GM19438 (cell line): ENCODE measurements at regions not wholly inside any gene's neighbourhood (a gene's known extent, or its start where the extent isn't known, plus 50 kb on each side); places are given as distances from the start of the nearest gene placed in this dataset.

Source experiments
- ATAC-seq: cut with Tn5 transposase; IDR thresholded peaks from one replicate; pipeline ENCODE4 v1.9.1; 2021; ENCODE audit warnings: low read depth; ENCODE audit not compliant: unreplicated experiment

DNA sequence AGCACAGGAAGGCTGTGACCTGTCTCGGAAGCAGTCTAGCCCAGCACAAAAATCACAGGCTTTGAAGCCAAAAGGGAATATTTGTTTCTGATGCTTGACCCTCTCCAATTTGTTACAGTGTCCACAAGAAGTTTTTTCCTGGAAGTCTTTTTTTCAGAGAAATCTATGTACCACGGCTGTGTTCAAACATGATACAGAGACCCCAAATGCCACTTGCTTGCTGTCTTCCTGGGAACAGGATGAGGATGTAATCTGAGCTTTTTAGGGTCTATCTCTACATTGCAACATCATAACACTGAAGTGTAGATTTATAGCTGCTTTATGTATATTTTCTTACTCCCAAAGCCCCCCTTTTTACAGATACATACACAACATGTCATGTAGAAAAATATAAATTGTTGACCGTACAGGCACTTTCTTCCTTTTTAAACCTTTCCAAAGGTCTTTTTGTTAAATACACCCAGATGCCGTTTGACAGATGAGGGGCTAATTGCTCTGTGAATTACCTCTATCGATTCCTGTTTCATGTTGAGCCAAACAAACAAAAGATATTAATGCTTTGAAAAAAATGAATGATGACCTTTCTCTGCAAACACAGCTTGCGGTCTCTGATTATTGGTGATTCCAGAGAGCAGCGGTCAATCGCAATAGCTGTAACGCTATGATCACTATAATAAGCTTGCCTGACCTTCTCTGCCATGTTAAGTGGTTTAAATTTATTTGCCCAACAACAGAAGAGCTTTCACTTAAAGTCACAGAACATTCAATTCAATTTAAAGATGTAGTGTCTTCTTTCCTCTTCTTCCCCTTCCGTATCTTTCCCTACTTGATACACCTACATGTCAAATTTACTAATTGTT lies 875.9 kb upstream of the NR2F2 start:
- no peak for ATAC-seq

DNA sequence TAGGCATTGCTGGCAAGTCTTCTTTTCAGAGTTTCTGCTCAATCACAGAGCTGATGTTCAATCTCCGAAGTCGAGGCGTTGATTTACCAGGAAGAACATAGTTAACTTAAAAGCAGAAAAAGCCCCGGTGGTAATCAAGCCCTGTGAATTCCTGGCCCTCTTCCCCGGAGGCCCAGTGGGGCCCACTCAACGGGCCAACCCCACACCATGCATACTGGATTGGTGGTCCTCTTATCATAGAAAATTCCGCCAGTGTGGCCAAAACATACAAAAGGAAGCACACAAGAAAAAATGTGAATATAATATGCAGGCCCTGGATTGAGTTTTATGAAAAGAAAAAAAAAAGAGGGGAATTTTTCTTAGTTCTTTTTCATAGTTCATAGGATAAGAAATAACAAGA lies 873.0 kb upstream of the NR2F2 start:
- ATAC-seq = no peak

DNA sequence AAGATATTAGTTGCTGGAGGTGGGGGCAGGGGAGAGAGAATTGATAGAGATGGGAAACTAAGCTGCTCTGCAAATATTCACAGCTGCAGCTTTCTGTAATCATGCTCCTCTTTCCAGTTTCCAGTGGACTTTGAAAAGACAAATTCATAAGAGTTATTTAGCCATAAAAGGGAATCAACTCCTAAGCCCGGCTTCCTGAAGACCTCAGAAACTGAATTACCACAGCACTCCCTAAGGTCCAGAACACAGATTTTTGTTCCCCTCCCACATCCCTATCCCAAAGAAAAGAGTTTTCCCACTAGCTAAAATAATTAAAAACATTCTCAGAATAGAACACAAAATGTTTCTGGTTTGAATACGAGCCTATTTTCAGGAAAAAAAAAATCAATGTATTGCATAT lies 871.8 kb upstream of the NR2F2 start:
- no peak for ATAC-seq

DNA sequence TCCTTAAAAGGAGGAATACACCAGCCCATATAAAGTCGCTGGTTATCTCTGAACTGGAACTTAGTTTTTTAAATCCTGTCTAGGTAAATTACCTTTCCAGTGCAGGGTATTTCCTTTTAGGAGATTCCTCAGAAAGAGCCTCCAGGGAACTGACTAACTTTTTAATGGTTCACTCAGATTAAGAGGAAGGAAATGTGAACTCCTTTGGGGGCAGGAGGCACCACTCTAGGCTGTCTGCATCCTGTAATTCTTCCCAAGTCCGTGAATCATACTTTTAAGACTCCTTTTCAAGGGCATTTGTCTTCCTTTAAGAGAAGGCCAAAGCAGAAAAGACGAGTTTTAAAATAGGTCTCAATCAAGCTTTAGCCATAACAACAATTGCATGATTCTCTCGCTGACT lies 871.2 kb upstream of the NR2F2 start:
- no peak for ATAC-seq

DNA sequence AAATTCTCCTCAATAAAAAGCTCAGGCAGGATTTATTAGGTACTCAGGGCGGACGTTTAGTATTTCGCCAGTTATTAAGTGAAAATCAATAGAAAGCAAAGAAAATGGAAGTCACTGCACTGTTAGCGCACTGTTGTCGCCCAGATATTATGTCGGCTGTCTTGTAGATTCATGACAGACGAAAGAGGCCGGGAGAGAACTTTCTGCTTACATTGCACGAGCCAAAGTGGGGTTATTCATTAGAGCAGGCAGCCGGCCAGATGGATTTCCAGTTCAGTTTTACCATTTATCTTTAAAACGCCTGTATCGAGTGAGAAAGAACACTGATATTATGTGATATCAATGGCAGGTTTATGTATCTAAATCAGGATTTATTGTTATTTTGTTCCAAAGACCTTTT lies 866.0 kb upstream of the NR2F2 start:
- ATAC-seq = no peak

DNA sequence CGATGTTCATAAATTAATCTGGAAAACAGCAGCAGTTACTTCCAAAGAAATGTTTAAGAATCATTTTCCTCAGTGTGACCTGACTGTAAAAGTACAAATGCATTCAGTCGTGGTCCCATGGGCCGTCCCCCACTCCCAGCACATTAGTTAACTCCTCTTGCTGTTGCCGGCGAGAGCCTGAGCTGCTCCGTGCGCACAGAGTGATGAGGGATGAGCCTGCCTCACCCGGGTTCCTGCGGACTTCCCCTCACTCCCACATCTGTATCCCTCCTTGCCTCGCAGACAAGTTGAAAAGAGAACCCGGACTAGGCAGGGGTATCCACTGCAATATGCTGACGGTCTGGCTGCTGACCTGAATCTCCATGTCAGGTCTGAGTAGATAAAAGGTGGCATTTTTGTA lies 861.7 kb upstream of the NR2F2 start:
- ATAC-seq = no peak

DNA sequence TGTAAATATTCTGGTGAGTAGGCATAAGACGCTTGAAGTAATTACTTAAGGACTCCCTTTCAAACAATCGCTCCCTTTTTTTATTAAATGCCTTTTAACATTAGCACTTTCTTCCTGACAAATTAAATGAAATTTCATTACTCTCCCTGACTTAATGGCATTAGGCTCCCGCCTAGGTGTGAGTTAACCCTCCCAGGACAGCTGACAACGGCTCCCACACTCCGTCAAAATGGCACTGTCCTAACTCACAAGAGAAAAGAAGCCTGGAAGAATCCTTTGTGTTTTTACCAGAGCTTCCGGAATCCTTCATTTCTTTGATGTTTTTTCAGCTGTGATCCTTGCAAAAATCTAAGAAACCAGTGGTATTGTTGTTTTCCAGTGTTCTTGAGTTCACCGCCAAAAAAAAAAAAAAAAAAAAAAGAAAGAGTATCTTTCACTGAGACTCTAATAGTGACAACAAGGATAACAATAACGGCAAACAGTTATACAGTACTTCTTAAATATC lies 861.0 kb upstream of the NR2F2 start:
- no peak for ATAC-seq

DNA sequence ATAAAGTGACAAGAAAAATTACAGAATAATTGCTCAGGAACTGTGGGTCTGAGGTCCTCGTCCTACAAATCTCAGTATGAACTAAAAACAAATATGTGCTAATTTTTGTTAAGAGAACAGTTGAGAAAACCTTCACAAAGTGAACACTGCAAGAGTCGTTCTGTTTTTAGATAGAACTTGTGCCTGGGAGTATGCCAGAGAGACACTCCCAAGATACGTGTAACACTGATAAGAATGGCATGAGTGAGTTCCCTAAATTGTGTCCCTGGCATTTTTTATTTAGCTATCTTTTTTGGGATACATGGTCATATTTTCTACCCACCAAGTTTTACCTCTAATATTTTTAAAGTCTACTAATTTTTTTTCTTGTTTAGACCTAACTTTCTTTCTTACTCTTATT lies 860.0 kb upstream of the NR2F2 start:
- no peak for ATAC-seq

DNA sequence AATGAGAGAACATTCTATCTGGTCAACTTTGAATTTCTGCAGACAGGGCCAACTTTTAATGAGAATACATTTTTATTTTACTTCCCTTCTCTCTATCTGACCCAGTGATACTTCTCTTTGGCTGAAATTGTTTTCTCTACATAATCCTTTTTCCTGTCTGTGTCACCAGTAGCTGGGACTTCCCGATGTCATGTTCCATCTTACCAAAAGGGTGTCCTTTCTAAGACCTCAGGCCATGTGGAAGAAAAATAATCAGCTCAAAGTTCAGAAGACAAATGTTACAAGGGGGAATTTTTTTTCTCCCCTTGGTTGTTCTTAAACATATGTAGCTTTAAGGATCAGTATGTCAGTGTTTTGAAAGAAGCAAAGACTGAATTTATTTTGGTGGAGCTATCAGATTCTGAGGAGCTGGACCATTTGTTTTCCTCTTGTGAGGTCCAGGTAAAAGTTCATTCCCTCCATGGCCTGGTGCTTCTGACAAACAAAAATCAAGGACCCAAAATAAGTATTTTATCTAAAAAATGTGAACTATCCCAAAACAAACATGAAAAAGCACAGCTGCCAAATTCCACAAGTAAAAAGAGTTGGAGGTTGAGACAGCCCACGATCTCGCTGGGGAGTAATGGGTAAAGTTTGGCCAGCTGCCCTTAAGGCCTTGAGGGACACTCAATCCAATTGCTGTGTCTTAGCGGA lies 859.4 kb upstream of the NR2F2 start:
- no peak for ATAC-seq

DNA sequence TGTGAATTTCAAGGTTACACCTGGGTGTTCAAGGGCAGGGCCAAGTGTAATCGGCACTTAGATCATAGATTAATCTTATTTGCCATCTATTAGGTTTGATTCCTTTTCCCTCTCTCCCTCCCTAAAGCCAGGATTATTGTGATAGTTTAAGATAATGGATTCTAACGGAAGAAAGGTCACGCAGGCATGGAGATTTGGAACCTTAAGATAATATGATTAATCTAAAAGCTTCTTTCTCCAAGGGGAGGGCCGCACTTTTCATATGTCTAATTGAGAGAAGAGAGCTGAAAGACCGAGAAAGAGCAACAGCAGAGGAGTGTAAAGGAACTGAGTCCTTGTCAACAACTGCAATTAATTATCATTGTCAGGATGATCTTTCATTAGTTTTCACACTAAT lies 858.8 kb upstream of the NR2F2 start:
- no peak for ATAC-seq

DNA sequence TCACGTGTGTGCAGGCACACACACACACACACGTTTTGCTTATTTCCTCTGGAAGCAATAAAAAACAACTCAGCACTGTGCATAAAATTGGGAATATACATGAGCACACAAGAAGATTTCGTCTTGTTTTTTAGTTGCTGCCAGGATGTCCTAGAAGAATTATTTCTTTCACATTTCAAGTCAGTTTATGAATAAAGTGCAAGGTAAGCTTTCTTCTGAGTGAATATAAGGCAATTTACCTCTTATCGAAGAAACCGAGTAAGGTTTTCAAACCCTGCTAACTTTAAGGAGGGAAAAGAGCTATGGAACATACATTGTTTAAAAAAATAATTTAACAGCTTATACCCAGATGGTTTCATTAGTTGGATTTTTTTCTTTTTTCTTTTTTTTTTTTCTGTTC lies 855.4 kb upstream of the NR2F2 start:
- no peak for ATAC-seq

DNA sequence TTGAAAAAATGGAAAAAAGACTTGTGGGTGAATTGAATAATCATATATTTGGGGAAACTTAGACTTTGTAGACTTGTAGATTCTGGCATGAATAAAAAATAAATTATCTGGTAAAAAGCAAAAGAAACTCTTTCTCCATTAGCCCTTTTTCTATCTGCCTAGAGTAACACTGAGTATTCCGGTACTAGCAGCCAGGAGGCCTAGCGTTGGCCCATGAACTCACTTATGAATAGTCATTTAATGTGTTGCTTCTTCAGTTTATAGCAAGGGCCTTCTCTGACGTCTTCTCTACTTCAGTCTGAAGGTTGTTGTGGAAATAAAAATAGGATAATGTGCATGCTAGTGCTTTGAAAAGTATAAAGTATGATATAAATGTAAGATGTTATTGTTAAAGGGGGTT lies 851.2 kb upstream of the NR2F2 start:
- no peak for ATAC-seq

DNA sequence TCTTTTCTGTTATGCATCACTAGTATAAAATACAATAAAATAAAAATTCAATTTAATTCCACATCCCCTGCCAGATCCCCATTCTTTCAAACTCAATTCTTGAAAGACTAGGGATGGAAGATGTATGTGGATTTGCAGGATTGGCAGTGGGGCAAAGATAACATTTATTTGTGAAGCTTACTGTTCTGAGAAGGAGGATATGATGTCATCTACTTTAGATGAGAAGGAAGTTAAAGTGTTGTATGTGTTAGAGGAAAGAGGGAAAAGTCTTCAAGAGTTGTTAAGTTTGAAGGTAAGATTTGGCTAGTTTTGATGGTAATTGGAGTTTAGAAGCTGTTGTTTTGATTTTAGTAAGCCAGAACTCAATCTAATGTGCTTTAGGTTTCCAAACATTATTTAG lies 845.1 kb upstream of the NR2F2 start:
- ATAC-seq = no peak

DNA sequence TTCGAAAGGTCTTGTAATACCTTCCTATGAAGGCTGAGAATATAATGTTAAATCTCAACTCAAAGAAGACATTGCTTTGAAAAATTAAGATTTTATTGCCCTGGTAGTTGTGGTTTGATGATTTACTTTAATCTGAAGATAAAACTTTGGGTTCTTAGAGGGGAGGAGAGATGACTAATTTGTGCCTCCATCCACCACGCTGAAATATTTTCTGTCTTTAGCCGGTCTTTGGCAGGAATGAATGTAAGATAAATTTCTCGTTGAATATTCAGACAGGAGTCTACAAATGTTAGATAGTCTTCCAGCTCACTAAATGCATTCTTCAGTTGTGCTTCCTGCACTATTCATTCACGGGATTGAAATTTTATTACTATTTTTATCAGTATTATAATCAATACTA lies 844.3 kb upstream of the NR2F2 start:
- no peak for ATAC-seq

DNA sequence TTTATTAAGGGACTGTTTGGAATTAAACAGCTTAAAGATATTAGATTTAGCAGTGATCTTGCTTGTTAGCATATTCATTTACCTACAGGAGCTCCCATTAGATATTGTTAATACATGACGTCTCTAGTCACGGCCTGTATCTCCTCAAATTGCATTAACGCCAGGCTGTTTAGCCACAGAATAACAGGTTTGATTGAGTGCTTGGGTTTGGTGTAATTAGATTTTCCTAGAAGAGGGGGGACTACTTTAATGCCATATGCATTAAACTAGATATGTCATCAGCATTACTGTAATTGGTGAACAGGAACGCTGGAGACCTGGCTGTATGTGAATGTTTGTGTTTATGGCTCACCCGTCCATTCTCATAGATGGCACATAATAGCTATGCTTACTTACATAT lies 841.4 kb upstream of the NR2F2 start:
- no peak for ATAC-seq

DNA sequence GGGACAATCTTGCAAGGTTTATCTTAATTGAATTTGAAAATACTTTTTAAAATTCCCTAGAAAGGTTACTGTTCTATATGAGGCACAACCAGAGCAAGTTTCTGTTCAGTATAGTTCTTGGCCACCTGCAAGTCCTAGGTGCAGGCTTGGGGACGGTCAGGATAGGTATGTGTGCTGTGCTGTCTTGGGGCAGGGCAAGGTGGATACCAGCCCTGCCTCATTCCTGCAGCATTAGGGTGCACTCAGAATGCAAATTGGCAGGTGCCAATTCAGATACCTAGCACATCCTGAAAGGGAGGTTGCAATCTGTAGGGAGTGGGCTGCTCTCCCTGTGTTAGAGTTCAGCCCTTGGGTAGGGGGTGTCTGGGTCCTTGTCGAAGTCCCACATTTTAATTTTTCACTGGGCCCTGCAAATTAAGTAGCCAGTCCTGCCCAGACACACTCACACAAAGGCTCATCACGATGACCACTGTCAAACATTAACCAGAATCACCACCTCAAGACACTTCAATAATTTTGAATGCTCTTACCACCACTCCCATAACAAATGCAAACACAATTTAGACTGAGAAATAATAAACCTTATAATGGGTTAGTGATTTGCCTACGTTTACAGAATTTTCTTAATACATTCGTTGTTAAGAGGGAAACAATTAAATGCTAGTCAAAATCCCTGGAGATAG lies 838.0 kb upstream of the NR2F2 start:
- no peak for ATAC-seq

DNA sequence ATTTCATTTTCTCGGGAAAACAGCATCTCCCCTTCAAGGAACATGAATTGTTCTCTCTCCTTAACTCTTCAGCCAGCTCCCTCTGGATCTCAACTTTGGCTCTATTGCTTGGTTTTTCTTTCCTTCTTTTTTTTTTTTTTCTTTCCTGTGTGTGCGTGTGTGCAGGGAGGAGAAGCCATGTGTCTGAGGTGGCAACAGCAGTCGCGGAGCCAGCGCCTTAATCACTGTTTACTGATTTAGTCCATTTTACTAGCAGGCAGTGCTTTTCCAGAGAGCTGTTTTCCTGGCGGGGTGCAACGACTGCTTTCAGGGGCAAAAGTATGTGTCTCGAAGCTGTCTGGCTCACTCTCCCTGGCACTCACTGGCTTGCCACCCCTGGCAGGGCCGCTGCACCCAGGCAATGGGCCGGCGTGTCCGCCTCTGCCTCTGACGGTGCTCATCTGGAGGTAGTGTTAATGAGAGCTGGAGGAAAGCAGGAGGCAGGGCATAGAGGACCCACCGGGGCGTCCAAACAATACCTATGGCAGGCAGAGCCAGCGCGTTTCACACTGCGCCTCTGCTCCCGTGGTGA lies 835.4 kb upstream of the NR2F2 start:
- no peak for ATAC-seq

DNA sequence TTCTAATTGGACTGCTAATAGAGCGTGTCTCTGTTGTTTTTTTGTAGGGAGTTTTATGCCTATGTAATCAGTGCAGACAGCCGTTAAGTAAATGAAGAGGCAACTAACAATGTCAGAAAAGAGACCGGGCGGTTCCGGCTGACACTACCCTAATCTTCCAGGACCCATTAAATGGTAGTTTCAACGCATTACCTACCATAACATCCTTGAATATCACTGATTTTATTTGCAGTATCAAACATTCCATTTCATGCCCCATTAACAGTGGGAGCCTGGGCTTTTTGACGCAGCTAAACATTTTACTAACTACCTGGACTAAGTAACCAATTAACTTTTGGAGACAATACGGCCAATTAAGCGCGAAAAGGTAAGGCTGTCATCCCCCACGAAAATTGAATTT lies 832.9 kb upstream of the NR2F2 start:
- ATAC-seq = no peak

DNA sequence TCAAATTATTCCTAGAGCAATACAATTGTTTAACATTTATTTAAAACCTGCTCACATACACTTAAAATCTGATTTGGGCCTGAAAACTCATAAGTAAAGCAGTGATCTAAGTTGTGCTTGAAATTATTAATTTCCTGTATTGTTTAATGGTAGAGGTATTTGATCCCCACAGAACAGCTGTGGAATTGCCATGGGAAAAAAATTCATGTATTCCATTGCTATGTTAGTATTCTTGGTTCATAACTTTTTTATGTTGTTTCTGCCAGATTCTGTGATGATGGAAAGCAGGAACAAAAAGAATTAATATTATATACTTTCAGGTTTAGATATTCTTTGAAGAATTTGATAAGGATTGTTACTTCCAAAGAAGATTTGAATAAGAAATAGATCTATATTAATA lies 831.5 kb upstream of the NR2F2 start:
- ATAC-seq = no peak

DNA sequence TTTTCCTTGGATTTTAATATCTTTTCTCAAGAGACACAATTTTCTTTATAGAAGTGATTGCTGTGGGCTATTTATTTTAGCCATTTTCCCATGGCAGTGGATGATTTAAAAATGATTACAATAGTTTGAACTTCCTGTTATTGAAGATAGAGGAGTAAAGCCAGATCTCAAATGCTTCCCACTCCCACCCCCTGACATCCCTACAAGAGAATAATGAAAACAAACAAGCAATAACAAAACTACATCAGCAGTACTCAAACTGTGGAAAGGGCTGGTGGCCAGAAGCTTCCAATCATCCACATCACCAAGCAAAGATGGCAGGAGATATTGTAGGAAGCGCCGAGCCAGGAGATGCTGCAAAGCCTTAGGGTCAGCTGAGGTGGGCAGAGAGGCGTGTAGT lies 831.1 kb upstream of the NR2F2 start:
- no peak for ATAC-seq

DNA sequence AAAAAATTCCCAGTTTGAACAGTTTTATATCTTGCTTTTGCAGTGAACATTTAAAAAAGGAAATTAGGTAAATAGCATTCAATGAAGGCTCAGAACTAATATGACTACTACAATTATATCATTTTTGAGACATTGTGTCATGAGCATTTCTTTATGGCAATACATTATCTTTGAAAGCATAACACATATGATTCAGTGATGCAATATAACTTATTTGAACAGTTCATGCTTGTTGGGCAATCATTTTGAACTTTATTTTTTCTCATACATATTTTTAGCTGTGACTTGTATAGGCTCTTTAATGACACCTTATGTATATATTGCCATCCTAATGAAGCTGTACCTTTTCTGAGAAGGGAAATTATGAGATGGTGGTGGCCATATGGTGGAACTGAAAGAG lies 828.6 kb upstream of the NR2F2 start:
- ATAC-seq = no peak
